HepG2 (cell line): ENCODE measurements at regions not wholly inside any gene's neighbourhood (a gene's known extent, or its start where the extent isn't known, plus 50 kb on each side); places are given as distances from the start of the nearest gene placed in this dataset.
A peak's percentile ranks its signal among the peaks of the same experiment; 100 is the strongest.

Experiments
- AGO1 ChIP-seq: fragments of 200-400 bp; formaldehyde crosslinking; IDR thresholded peaks from 2 replicates; pipeline ENCODE4 v1.6.1; 2017; ENCODE audit warnings: mild to moderate bottlenecking, low read depth, low read length, moderate library complexity; ENCODE audit not compliant: poor library complexity, severe bottlenecking
- ARID3A ChIP-seq: IDR thresholded peaks from 2 replicates; pipeline ENCODE4 v1.6.1; 2012; ENCODE audit warnings: low read depth, low read length, improper control_type of control experiment
- RAD21 ChIP-seq: fragments of 450-650 bp; formaldehyde crosslinking; IDR thresholded peaks from 2 replicates; pipeline ENCODE4 v1.5.0; 2020; ENCODE audit warnings: mild to moderate bottlenecking
- TFDP2 ChIP-seq: sonication (generic); formaldehyde crosslinking; IDR thresholded peaks from 2 replicates; pipeline ENCODE4 v1.4.0; 2020; ENCODE audit warnings: missing genetic modification reagents
- TRAFD1 ChIP-seq: sonication (generic); formaldehyde crosslinking; IDR thresholded peaks from 2 replicates; pipeline ENCODE4 v1.5.1; 2020; ENCODE audit warnings: missing genetic modification reagents, mild to moderate bottlenecking, borderline replicate concordance
- ZNF577 ChIP-seq: sonication (generic); formaldehyde crosslinking; IDR thresholded peaks from 2 replicates; pipeline ENCODE4 v1.4.0; 2020; ENCODE audit warnings: mild to moderate bottlenecking, low read depth, missing genetic modification reagents, borderline replicate concordance

- TF ChIP-seq TRAFD1 (CRISPR knock-in tag) (no peak), RAD21 (CRISPR knock-in tag) (peak; percentile 44; the same call in 1 of the 2 replicates), AGO1 (no peak), TFDP2 (CRISPR knock-in tag) (no peak), ARID3A (0 out of 2 replicates have a peak, but pooled peaks have one; percentile 39), ZNF577 (no peak)
Measured at GRCh38 chr7:25069900-25070443, 55.1 kb downstream of the CYCS start (continued).
